HL-60 (cell line): ENCODE measurements at regions not wholly inside any gene's neighbourhood (a gene's known extent, or its start where the extent isn't known, plus 50 kb on each side); places are given as distances from the start of the nearest gene placed in this dataset.
"Not testable (repeated sequence)": the region's sequence is repeated elsewhere in the genome, so short reads cannot be mapped to it uniquely, and the experiment has no call there.

Source experiments
- CTCF ChIP-seq: IDR thresholded peaks from one replicate; pipeline ENCODE4 v1.5.1; 2011; ENCODE audit warnings: low read length, control low read depth, inconsistent platforms; ENCODE audit not compliant: insufficient read depth
- GABPA ChIP-seq: IDR thresholded peaks from 2 replicates; pipeline ENCODE4 v1.6.1; 2012; ENCODE audit warnings: low read depth
- REST ChIP-seq: IDR thresholded peaks from 2 replicates; pipeline ENCODE4 v1.6.1; 2012; ENCODE audit warnings: low read depth; ENCODE audit not compliant: insufficient replicate concordance

- TF ChIP-seq CTCF, REST, GABPA: not testable (repeated sequence)
Observed at GRCh38 chr2:17204214-17204613, 314.0 kb downstream of the RAD51AP2 start.
